Calu3 (cell line): ENCODE measurements at regions not wholly inside any gene's neighbourhood (a gene's known extent, or its start where the extent isn't known, plus 50 kb on each side); places are given as distances from the start of the nearest gene placed in this dataset.

Experiments
- BruUV-seq: library from RNA; stranded (reverse); fragments of 400-500 nt; replicated peaks from 2 replicates; lab custom pipeline; 2021; lab: Mats Ljungman, UMichigan
- CTCF ChIA-PET: fragments of 300-600 bp; sonication (Branson Sonifier 250); formaldehyde crosslinking; loops from one replicate; lab custom pipeline; 2022; ENCODE audit warnings: antibody characterized with exemption; lab: Charles Lee
- DNase-seq: peaks from one replicate; pipeline ENCODE4 v3.0.0; 2022
- H3K27ac Mint-ChIP-seq: one replicate; pipeline ENCODE4 v1.8.0; 2022; ENCODE audit warnings: mixed read lengths; ENCODE audit not compliant: unreplicated experiment
- H3K27me3 Mint-ChIP-seq: one replicate; pipeline ENCODE4 v1.8.0; 2022; ENCODE audit warnings: mixed read lengths; ENCODE audit not compliant: unreplicated experiment
- H3K36me3 Mint-ChIP-seq: one replicate; pipeline ENCODE4 v1.8.0; 2022; ENCODE audit warnings: mild to moderate bottlenecking, moderate library complexity, mixed read lengths; ENCODE audit not compliant: insufficient read depth, unreplicated experiment
- H3K4me1 Mint-ChIP-seq: one replicate; pipeline ENCODE4 v1.8.0; 2022; ENCODE audit warnings: mild to moderate bottlenecking, low read depth, mixed read lengths; ENCODE audit not compliant: unreplicated experiment
- H3K4me3 Mint-ChIP-seq: one replicate; pipeline ENCODE4 v1.8.0; 2022; ENCODE audit warnings: mild to moderate bottlenecking, low read depth, moderate library complexity, mixed read lengths; ENCODE audit not compliant: unreplicated experiment
- H3K9me3 Mint-ChIP-seq: one replicate; pipeline ENCODE4 v1.8.0; 2022; ENCODE audit warnings: low read depth, mixed read lengths; ENCODE audit not compliant: unreplicated experiment
- intact Hi-C: fragments of 100-400 bp; cut with micrococcal nuclease; formaldehyde crosslinking; loops from one replicate; pipeline ENCODE4 v1.10.0; 2022; ENCODE audit not compliant: unreplicated experiment
- TF ChIP-seq, protein P1 (sequence below): fragments of 200-600 bp; IDR thresholded peaks from one replicate; pipeline ENCODE4 v1.8.0; 2022; ENCODE audit warnings: antibody characterized with exemption; ENCODE audit not compliant: unreplicated experiment

DNA sequence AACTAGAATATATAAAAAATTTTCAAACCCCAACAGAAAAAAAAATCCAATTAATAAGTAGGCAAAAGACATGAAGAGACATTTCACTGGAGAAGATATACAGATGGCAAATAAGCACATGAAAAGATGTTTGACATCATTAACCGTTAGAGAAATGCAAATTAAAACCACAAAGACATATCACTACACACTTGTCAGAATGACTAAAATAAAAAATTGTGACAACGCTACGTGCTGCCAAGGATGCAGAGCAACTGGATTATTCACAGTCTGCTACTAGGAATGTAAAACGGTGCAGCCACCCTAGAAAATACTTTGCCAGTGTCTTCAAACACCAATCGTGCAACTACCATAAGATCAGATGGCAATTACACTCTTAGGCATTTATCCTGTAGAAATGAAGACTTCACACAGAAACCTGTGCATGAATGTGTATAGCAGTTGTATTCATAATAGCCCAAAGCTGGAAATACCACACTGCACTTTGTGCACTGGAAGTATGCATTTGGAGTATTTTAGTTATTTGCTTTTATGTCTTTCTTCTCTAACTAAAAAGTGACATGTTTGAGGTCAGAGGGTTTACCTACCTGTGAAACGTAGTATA, 75.3 kb upstream of the PALMD start:
- no peak for DNase-seq
- Mint-ChIP-seq H3K27me3 (no peaks in the 10 kb centered on the region), H3K36me3 (no peaks in the 10 kb centered on the region), H3K4me1 (peaks cover 40% of the 10 kb centered on the region), H3K9me3 (no peaks in the 10 kb centered on the region), H3K4me3 (no peak overlapping the region), H3K27ac (no peak overlapping the region)
- TF ChIP-seq, protein P1, sequence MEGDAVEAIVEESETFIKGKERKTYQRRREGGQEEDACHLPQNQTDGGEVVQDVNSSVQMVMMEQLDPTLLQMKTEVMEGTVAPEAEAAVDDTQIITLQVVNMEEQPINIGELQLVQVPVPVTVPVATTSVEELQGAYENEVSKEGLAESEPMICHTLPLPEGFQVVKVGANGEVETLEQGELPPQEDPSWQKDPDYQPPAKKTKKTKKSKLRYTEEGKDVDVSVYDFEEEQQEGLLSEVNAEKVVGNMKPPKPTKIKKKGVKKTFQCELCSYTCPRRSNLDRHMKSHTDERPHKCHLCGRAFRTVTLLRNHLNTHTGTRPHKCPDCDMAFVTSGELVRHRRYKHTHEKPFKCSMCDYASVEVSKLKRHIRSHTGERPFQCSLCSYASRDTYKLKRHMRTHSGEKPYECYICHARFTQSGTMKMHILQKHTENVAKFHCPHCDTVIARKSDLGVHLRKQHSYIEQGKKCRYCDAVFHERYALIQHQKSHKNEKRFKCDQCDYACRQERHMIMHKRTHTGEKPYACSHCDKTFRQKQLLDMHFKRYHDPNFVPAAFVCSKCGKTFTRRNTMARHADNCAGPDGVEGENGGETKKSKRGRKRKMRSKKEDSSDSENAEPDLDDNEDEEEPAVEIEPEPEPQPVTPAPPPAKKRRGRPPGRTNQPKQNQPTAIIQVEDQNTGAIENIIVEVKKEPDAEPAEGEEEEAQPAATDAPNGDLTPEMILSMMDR: no peak
- intact Hi-C loops: no loop called here
- BruUV-seq: no TSS peak
- CTCF ChIA-PET: no interaction called here

DNA sequence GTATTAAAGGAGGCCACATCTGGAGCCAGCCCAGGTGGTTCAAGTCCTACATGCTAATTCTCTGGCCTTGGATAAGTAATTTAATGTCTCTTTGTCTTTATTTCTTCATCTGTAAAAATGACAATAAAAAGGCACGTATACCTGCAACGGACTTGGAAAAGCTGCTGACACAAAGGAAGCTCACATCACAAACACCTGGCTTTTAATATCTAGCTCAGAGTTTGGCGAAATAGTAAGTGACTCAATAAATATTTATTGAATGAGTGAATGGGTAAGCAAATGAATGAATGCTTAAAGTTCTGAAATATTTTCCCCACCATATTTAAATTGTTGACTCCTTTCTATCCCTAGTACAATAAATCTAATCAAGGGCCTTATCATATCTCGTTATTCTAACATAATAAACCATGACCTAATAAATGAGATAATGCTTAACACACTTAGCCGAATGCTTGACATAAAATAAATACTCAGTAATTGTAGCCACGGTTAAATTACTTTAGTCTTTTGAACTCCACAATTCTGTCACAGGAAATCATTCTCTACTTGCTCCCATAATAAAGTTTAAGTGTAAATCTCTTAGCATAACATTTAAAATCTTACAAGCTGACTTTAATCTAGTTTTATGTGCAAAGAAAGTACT, 74.7 kb upstream of the PALMD start:
- no TSS peak for BruUV-seq
- Mint-ChIP-seq H3K9me3 (no peaks in the 10 kb centered on the region), H3K36me3 (no peaks in the 10 kb centered on the region), H3K4me3 (no peak overlapping the region), H3K27me3 (no peaks in the 10 kb centered on the region), H3K4me1 (peaks cover 38% of the 10 kb centered on the region), H3K27ac (no peak overlapping the region)
- TF ChIP-seq, protein P1: no peak
- no peak for DNase-seq
- CTCF ChIA-PET: no interaction called here
- intact Hi-C loops: no loop called here

DNA sequence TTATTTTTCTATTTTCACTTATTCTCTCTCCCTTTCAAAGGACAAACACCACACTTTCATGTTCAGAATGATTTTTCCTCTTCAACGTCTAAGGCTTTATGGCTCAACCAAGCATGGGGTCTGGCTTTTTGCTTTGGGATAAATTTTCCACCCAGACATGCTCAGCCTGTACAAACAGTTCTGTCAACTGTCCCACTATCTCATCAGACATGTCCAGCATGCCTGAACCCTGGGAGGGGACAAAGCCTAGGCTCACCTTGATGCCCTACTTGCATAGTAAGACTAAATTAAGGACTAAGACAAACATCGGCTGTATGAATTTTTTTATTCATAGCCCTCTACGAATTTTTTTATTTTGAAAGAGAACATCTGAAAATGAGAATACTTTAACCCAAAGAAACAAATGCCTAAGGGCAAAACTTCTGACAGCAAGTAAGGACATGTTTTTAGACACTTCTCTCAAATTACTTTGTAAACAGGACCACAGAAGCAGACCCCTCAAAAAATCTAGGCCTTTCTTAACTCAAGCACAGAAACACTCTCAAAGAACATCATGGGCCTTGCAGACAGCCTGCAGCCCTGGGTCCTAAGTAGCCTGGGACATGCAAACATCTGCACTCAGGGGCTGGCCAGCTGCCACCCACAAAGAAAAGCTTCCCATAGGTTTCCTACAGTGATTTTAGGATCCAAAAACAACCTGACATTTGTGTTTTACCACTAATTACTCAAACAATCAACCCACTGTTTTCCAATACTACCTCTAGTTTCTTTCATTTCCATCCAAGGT, 72.3 kb upstream of the PALMD start:
- intact Hi-C loops: no loop called here
- no TSS peak for BruUV-seq

DNA sequence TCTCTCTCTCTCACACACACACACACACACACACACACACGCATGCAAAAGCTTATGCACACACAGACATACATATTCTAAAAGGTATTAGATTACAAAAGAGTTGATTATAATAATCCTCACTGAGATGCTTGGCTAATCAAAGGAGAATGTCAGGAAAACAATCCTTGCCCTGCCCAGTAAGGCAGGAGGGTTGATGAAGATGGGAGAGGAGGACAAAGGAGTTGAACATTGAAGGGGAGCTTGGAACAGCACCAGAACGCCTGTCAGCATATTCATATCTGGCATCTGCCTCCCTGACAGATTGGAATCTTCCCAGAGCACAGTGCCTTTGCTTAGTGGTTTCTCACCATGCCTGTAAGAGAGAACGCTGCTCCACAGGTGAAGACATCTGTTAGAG, 68.6 kb upstream of the PALMD start:
- Mint-ChIP-seq H3K4me1 (peaks cover 38% of the 10 kb centered on the region), H3K27ac (no peak overlapping the region), H3K4me3 (no peak overlapping the region), H3K36me3 (no peaks in the 10 kb centered on the region), H3K27me3 (no peaks in the 10 kb centered on the region), H3K9me3 (no peaks in the 10 kb centered on the region)
- intact Hi-C loops: no loop called here
- no peak for DNase-seq
- no TSS peak for BruUV-seq
- TF ChIP-seq, protein P1: no peak
- CTCF ChIA-PET: no interaction called here

More for the DNA sequence above, 72.3 kb upstream of the PALMD start:
- Mint-ChIP-seq H3K27me3 (no peaks in the 10 kb centered on the region), H3K4me1 (peaks cover 20% of the 10 kb centered on the region), H3K36me3 (no peaks in the 10 kb centered on the region), H3K4me3 (no peak overlapping the region), H3K27ac (no peak overlapping the region), H3K9me3 (no peaks in the 10 kb centered on the region)
- CTCF ChIA-PET: no interaction called here
- TF ChIP-seq, protein P1: no peak
- DNase-seq: no peak
